ENCODE measurements at regions not wholly inside any gene's neighbourhood (a gene's known extent, or its start where the extent isn't known, plus 50 kb on each side); places are given as distances from the start of the nearest gene placed in this dataset.

DNA sequence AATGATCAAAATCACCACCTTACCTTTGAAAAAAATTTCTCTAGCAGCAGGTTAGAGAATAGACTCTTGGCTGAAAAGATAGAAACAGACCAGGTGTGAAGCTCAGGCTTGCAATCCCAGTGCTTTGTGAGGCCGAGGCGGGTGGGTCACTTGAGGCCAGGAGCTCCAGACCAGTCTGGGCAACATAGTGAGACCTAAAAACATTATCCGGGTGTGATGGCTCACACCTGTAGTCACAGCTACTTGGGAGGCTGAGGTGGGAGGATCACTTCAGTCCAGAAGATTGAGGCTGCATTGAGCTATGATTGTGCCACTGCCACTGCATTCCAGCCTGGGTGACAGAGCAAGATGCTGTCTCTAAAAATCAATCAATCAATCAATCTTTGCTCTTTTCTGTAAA, 105.3 kb upstream of the TBX3 start:
- TF ChIP-seq, protein P1, sequence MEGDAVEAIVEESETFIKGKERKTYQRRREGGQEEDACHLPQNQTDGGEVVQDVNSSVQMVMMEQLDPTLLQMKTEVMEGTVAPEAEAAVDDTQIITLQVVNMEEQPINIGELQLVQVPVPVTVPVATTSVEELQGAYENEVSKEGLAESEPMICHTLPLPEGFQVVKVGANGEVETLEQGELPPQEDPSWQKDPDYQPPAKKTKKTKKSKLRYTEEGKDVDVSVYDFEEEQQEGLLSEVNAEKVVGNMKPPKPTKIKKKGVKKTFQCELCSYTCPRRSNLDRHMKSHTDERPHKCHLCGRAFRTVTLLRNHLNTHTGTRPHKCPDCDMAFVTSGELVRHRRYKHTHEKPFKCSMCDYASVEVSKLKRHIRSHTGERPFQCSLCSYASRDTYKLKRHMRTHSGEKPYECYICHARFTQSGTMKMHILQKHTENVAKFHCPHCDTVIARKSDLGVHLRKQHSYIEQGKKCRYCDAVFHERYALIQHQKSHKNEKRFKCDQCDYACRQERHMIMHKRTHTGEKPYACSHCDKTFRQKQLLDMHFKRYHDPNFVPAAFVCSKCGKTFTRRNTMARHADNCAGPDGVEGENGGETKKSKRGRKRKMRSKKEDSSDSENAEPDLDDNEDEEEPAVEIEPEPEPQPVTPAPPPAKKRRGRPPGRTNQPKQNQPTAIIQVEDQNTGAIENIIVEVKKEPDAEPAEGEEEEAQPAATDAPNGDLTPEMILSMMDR (IDR thresholded peaks at IDR 0.05; ENCODE audit: low read length, missing control alignments) = no peak
- no peak for DNase-seq (ENCODE audit: low read depth)
- no peak overlapping the region for H3K4me3 ChIP-seq (replicated peaks; ENCODE audit: low read depth, low read length)

DNA sequence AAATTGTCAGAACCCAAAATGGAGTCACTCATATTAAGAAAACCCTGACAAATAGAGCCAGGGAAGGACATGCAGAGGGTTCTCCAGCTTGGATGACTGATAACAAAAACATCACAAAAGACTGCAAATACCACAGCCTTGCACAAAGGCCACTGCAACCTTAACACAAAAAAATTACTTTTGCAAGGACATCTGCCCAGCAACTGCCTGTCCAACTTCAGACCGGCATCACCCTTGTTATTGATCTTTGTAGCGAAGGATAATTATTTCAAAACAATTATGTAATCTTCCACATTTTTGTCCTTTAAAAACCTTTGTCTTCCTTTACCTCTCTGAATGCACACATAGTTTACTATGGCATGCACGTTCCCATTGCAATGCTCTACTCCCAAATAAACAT, 100.6 kb upstream of the TBX3 start:
- no peak for DNase-seq (ENCODE audit: low read depth)
- TF ChIP-seq, protein P1 (IDR thresholded peaks at IDR 0.05; ENCODE audit: low read length, missing control alignments) = no peak

DNA sequence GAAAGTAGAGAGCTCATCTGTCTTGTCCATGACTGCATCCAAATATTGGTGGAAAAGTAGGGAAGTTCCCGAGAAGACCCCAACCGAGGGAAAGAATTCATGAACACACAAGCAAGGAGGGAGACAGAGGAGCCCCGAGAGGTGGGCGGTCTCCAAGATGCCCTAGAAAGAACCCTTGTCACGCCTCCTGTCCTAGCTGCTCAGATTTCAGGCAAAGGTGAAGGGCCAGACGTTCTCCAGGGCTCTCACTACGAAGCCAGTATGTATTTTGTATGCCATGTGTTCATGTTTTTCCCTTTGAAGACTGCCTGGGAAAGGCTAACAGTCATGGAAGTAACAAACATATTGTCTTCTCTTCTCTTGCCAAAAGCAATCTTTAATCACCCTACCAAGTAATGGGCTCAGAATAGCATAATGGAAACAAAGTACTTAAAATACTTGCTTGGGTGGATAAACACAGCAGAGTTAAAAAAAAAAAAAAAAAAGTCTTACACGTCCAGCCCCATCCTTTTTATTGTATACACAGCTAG, 99.2 kb upstream of the TBX3 start:
- no peak overlapping the region for H3K4me3 ChIP-seq (replicated peaks; ENCODE audit: low read depth, low read length)
- TF ChIP-seq, protein P1 (IDR thresholded peaks at IDR 0.05; ENCODE audit: low read length, missing control alignments) = no peak
- no peak for DNase-seq (ENCODE audit: low read depth)

More for the DNA sequence above, 100.6 kb upstream of the TBX3 start:
- H3K4me3 ChIP-seq (replicated peaks; ENCODE audit: low read depth, low read length) = no peak overlapping the region

DNA sequence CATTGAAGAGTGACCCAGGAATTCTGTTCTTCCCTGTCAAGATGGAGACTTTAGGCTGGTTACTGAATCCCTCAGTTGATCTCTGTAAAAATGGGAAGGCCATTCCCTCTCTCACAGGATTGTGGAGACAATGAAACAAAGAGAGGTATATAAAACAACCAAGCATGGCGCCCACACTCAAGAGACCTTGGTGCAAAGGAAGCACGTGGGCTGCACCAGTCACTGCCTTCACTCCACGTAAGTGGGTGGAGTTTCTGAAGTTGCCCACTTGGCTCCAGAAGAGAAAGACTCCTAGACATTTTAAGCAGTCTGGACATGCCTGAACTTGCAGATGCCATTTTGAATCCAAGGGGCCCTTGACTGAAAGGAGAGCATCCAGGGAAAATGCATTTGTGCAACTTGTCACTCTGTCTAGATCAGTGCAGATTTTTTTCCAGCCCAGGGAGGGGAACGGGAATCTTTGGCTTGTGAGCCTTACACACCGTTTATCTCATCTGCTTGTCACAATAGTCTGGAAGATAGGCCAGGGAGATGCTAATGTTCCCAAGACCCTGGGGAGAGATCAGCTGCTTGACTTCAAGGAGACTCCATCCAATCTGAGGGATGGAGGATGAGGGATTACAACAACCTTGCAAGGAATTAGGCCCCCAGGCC, 96.9 kb upstream of the TBX3 start:
- H3K4me3 ChIP-seq (replicated peaks; ENCODE audit: low read depth, low read length) = no peak overlapping the region

DNA sequence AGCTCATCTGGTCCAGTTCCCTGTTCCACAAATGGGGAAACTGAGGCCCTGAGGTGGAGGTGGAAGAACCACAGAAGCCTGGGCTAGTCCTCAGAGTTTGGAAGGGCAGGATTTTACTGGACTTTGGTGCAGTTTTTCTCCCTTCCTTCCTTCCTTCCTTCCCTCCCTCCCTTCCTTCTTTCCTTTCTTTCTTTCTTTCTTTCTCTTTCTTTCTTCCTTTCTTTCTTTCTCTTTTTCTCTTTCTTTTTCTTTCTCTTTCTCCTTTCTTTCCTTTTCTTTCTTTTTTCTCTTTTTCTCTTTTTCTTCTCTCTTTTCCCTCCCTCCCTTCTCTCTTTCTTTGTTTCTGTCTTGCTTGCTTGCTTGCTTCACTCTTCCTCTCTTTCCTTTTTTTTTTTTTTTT, 95.7 kb upstream of the TBX3 start:
- DNase-seq (ENCODE audit: low read depth) = no peak
- H3K4me3 ChIP-seq (replicated peaks; ENCODE audit: low read depth, low read length) = no peak overlapping the region
- TF ChIP-seq, protein P1 (IDR thresholded peaks at IDR 0.05; ENCODE audit: low read length, missing control alignments) = no peak

More for the DNA sequence above, 96.9 kb upstream of the TBX3 start:
- no peak for DNase-seq (ENCODE audit: low read depth)
- TF ChIP-seq, protein P1 (IDR thresholded peaks at IDR 0.05; ENCODE audit: low read length, missing control alignments) = no peak

DNA sequence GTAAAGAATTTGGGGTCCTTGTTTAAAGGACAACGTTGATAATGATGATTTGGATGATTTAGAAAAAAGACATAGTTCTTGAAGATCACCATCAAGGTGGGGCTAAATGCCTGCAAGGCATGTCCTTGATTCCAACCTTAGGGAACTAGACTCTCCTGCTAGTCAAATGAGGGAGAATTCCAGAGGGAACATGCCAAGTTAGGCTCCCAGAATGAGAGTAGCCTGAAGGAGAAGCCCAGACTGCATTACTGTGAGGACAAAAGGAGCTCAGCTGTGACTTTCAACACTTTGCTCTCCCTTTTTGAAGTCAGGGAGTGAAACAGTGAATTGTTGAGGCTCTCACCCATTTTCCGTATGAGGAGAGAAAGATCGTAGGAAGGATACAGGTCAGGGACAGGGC, 95.2 kb upstream of the TBX3 start:
- H3K4me3 ChIP-seq (replicated peaks; ENCODE audit: low read depth, low read length) = no peak overlapping the region
- TF ChIP-seq, protein P1 (IDR thresholded peaks at IDR 0.05; ENCODE audit: low read length, missing control alignments) = no peak
- no peak for DNase-seq (ENCODE audit: low read depth)
